Kidney glomerular epithelial cell (primary cell): ENCODE measurements at regions not wholly inside any gene's neighbourhood (a gene's known extent, or its start where the extent isn't known, plus 50 kb on each side); places are given as distances from the start of the nearest gene placed in this dataset.

Experiments
- DNase-seq: peaks from one replicate; lab custom pipeline; 2025; lab: John Stamatoyannopoulos, UW

DNA sequence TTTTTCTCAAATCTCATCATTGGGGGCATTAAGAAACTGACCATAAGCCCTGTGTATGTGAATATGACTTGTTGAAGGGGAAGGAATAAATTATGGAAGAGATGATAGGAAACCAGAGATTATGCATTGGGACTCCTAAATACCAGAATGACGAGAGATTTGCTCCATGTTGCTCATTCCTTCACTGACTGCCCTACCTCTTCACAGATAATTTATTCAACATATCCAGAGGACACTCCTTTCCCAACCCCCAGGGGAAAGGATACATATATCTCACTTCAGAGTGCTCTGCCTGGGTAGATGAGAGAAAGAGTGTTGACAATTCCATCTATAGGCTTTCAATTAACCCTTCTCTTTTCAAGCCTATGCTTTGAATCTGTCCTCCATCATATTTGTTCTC, 145.3 kb upstream of the RHOBTB1 start:
- DNase-seq: no peak

GRCh38 chr10:61084493-61084892, 140.5 kb upstream of the RHOBTB1 start:
- no peak for DNase-seq

DNA sequence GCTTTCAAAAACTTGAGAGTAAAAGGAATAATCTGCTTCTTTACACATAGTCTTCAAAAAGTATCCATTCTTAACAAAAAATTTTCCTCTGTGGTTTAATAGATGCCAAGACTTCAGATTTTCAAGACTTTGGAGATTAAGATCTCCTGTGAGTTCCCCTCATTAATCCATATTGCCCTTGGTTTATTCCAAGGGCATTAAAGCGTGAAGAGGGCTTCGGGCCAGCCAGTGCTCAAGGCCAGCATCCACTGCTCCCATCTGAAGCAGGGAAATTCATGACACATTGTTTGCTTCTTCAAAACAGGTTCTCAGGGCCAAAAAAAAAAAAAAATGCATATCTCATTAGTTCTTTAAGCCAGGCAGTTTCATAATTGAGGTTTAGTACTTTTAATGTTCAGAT, 137.3 kb upstream of the RHOBTB1 start:
- no peak for DNase-seq

DNA sequence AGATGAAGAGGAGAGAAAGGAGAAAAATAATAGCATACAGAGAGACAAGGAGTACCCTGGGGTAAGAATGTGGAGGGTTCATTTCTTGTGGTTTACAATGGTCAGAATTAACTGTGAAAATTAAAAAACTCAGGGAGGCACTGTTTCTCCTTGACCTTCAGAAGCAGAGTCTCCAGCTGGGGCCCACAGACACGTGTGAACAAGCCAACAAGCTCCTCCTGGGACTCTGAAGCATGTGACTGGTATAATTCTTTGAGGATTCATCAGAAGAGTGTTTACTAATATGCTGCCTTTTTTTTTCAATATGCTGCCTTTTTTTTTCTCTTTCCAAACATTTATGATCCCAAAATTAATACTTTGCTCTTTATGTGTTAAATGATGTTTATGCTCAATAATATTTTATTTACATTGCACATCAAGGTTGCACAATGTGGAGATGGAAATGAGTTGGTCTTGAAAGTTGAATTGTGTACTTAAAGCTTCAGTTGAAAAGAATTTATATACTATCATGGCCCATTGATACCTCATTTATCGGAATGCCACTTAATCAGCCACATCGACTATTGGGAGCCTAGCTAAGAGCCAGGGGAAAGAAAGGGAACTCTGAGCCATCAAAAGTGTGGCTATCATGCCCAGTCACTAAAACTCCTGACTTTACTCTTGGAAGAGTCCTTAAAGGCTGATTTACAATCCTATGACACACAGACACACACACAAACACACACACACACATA, 134.7 kb upstream of the RHOBTB1 start:
- no peak for DNase-seq

- DNase-seq: no peak
These were observed 132.7 kb upstream of the RHOBTB1 start for GRCh38 chr10:61076572-61077114.

- DNase-seq: no peak
These were observed 129.4 kb upstream of the RHOBTB1 start for GRCh38 chr10:61073391-61073790.

- DNase-seq: no peak
These were observed 127.6 kb upstream of the RHOBTB1 start for GRCh38 chr10:61071580-61071979.

GRCh38 chr10:61068471-61068870, 124.5 kb upstream of the RHOBTB1 start:
- DNase-seq: no peak

GRCh38 chr10:61067671-61068336, 123.8 kb upstream of the RHOBTB1 start:
- no peak for DNase-seq

DNA sequence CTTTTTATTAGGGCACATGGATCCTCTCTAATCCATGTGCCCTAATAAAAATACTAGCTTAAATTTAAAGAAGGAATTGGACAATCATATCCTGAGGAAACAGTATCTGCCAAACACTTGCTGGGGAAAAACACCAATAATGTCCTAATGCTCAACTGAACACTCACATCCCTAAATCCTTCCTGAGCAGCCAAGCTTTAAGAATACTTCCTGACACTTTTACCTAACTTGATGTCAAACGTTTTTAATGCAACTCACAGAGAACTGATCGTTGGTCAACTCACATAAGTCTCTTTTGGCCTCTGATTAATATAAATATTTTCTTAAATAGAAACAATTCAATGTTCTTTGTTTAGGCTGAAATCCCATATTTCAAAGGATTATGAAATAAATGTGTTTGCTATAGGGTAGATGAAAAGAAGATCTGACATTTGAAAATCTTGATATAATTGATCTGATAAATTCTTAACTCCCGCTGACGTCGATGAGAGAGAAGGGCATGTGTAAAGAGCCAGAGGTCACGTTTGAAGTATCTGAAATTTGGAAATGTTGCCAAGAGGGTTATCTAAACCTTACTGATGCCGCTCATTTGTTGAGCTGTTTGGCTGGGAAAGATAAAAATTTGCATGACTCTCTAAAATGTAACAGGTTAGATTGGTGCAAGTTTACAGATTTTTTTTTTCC, 122.8 kb upstream of the RHOBTB1 start:
- DNase-seq: no peak

GRCh38 chr10:61065051-61065450, 121.1 kb upstream of the RHOBTB1 start:
- no peak for DNase-seq

DNA sequence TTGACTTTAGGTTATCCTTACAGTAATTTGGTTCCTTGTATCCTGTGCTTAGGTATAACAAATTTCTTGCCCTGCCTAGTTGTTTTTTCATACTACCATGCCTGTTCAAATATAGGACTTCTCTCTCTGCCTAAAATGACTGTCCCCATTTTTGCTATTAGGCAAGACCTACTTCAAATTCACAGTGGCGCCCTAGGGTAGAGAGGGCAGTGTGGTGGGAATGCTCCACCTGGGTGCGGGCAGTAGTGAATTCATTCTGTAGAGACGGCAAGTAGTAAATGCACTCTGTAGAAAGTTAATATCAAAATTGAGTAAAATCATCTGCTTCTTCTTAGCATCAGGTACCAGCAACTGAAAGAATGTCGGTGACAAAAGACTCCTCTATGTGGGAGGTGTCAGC, 120.4 kb upstream of the RHOBTB1 start:
- no peak for DNase-seq

DNA sequence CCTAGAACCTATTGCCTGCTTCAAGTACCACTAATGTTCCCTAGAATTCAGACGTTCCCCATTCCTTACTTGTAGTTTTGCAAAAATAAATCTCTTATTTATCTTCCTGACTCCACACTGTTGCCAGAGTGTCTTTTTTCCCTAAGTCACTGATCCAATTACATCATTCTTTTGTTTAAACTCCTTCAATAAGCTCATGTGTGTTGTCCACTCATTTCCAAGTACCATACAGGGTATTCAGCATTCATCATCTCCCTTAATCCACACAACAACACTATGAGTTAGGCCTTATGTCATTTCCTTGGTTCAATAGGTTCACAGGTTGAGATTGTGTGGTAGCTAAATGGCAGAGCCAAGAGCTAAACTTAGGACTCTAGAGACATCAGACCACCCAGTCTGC, 119.9 kb upstream of the RHOBTB1 start:
- DNase-seq: no peak

DNA sequence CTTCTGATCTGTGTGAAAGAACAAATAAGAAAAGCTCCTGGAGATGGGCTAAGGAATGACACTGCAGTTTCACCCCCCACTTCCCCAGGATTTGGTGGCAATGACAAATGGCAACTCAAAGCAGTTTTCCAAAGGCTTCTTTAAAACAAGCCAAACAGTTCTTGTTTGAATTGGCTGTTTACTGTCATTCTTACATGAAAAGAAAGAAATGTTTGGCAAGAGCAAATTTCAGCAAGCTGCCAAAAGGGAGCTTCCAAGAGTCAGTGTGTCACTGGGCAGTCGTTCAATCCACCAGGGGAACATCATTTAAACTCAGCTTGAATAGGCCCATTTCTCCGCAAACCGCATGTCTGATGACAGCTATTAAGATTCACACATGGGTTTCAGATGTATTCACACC, 119.0 kb upstream of the RHOBTB1 start:
- DNase-seq: no peak

DNA sequence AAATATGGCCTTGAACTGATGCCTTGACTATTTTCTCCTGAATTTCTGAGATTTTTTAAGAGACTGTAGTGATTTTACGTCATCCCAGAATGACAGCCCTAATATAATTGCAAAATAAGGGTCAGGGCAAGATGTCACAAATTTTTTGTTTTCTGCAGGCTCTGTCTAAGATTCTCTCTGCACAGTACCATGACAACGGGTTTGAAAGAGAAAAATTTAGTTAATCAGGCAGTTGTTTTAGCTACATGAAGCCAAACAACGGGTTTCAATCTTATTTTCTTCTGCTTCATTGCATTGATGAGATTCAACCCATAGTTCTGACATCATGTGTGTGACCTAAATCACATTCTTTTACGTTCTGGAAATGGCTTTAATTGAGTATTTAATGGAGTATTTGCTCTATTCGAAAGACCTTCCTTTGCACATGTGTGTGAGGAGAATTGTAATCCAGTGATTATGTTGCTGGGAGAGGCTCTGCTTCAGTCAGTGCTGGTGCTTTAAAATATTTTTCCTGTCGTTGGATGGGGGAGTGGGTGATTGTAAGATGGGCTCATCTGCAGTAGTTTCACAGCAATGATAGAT, 118.0 kb upstream of the RHOBTB1 start:
- DNase-seq: no peak

DNA sequence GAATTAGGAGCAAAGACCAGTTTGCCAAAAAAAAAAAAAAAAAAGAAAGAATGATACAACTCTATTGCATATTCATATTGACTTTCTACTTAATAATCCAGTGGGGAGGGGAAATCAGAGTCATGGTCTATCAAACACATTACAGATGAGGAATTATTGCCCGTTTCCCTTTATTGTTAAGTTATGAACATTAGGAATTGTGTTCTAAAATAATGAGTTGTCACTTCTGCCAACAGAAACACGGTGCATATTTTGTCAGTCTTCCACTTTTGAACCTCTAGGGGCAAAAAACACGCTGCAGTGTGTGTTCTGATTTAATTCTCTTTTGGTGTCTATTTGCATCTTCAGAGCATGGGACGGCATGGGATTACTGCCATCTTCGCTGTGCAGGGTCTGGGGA, 115.7 kb upstream of the RHOBTB1 start:
- no peak for DNase-seq

DNA sequence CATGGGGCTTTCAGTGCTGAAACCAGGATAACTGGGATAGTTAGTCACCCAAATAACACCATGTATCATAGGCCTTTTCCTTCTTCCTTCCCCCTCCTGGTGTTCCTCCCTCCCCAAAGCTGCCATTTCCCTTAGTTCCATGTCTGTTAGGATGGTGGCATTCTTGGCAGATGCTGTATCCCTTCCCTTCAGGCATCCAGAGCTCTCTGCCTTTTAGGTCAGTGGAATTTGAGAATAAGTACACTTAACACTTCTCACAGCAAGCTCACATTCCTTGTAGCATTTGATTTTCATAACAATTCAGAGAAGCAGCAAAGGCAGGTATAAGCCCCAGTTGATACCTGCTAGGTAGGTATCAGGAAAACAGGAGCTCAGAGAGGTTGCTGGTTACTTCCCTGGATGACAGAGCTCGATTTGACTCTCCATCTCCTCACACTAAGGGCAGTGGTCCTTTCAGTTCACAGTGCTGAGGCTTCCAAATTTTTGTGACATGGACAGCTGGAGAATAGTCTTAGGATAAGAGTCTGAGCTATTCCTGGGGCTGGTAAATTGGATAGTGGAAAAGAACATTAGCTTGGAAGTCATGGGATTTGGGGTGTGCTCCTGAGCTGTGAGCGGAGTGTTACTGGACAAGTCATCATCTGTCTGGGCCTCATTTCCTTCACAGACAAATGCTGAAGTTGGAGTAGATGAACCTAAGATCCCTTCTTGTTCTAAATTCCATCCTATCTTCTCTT, 108.7 kb upstream of the RHOBTB1 start:
- no peak for DNase-seq

- DNase-seq: no peak
These were observed 107.4 kb upstream of the RHOBTB1 start for GRCh38 chr10:61051344-61051743.

DNA sequence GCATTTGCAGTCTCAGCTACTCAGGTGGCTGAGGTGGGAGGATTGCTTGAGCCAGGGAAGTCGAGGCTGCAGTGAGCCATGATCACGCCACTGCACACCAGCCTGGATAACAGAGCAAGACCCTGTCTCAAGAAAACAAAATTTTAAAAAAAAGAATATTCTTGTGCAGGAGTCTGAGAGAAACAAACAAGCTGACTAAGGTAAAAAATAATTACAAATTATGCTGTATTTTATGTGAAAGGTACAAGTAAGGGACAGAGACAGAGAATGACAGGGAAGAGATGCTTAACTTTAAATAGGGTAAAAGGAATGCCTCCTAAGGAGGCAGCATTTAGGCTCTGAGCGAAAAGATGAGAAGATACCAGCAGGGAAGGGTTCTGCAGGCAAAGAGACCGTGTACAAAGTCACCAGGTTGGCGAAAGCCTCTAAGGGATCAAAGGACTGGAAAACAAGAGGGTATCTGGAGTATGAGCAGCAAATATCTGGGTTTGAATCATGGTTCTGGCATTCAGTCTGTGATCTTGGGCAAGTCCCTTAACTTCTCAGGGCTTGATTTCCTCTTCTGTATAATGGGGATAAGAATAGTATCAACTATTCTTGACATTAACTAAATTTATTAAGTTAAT, 106.2 kb upstream of the RHOBTB1 start:
- DNase-seq: no peak

- no peak for DNase-seq
These were observed 105.4 kb upstream of the RHOBTB1 start for GRCh38 chr10:61049386-61049785.

GRCh38 chr10:61047788-61048560, 104.0 kb upstream of the RHOBTB1 start:
- DNase-seq: no peak
